ENCODE measurements at regions not wholly inside any gene's neighbourhood (a gene's known extent, or its start where the extent isn't known, plus 50 kb on each side); places are given as distances from the start of the nearest gene placed in this dataset.

- Histone ChIP-seq H3K9me3 (ENCODE audit: control insufficient read depth in 2 of 3, insufficient read depth in 1 of 3, low read length in 3 of 3) (no peaks in the 10 kb centered on the region), H3K27me3 (ENCODE audit: control insufficient read depth, insufficient read depth, low read length) (no peaks in the 10 kb centered on the region), H3K4me1 (ENCODE audit: control insufficient read depth in 2 of 3, insufficient read depth in 2 of 3, low read depth in 1 of 3, low read length in 3 of 3) (no peaks in the 10 kb centered on the region), H3K27ac (ENCODE audit: low read depth in 2 of 2, low read length in 2 of 2) (no peak overlapping the region), H3K36me3 (ENCODE audit: control insufficient read depth in 2 of 3, insufficient read depth in 3 of 3, low read length in 3 of 3) (no peaks in the 10 kb centered on the region), H3K4me3 (ENCODE audit: low read length in 3 of 3) (no peak overlapping the region), H3K9ac (ENCODE audit: low read length in 3 of 3) (no peak overlapping the region)
- intact Hi-C loops (cut with DNase I): no loop called here
- FAIRE-seq (no peak), DNase-seq (peak in 3 of 5 donors; percentile 54 to 67 (median 61))
- no peak for TF ChIP-seq CTCF (IDR thresholded peaks at IDR 0.05; ENCODE audit: borderline replicate concordance, extremely low read depth, insufficient read depth)
Observed at GRCh38 chr16:48829336-48830310, 219.6 kb upstream of the N4BP1 start.

GRCh38 chr16:48824271-48824670 is 214.3 kb upstream of the N4BP1 start:
- no peak for FAIRE-seq
- no peaks in the 10 kb centered on the region for H3K36me3 ChIP-seq (ENCODE audit: control insufficient read depth in 2 of 3, insufficient read depth in 3 of 3, low read length in 3 of 3)
- no peaks in the 10 kb centered on the region for H3K9me3 ChIP-seq (ENCODE audit: control insufficient read depth in 2 of 3, insufficient read depth in 1 of 3, low read length in 3 of 3)
- intact Hi-C loops (cut with DNase I): no loop called here
- no peak overlapping the region for H3K4me3 ChIP-seq (ENCODE audit: low read length in 3 of 3)
- DNase-seq: peak in 1 of 5 donors; percentile 14
- H3K9ac ChIP-seq (ENCODE audit: low read length in 3 of 3): no peak overlapping the region
- H3K27ac ChIP-seq (ENCODE audit: low read depth in 2 of 2, low read length in 2 of 2): no peak overlapping the region
- H3K4me1 ChIP-seq (ENCODE audit: control insufficient read depth in 2 of 3, insufficient read depth in 2 of 3, low read depth in 1 of 3, low read length in 3 of 3): no peaks in the 10 kb centered on the region
- no peaks in the 10 kb centered on the region for H3K27me3 ChIP-seq (ENCODE audit: control insufficient read depth, insufficient read depth, low read length)
- TF ChIP-seq CTCF (IDR thresholded peaks at IDR 0.05; ENCODE audit: borderline replicate concordance, extremely low read depth, insufficient read depth): no peak

GRCh38 chr16:48822431-48822830 is 212.5 kb upstream of the N4BP1 start:
- Histone ChIP-seq H3K9ac (ENCODE audit: low read length in 3 of 3) (no peak overlapping the region), H3K27ac (ENCODE audit: low read depth in 2 of 2, low read length in 2 of 2) (no peak overlapping the region), H3K4me3 (ENCODE audit: low read length in 3 of 3) (no peak overlapping the region), H3K4me1 (ENCODE audit: control insufficient read depth in 2 of 3, insufficient read depth in 2 of 3, low read depth in 1 of 3, low read length in 3 of 3) (no peaks in the 10 kb centered on the region), H3K36me3 (ENCODE audit: control insufficient read depth in 2 of 3, insufficient read depth in 3 of 3, low read length in 3 of 3) (no peaks in the 10 kb centered on the region), H3K27me3 (ENCODE audit: control insufficient read depth, insufficient read depth, low read length) (no peaks in the 10 kb centered on the region), H3K9me3 (ENCODE audit: control insufficient read depth in 2 of 3, insufficient read depth in 1 of 3, low read length in 3 of 3) (no peaks in the 10 kb centered on the region)
- DNase-seq (no peak), FAIRE-seq (no peak)
- intact Hi-C loops (cut with DNase I): no loop called here
- TF ChIP-seq CTCF (IDR thresholded peaks at IDR 0.05; ENCODE audit: borderline replicate concordance, extremely low read depth, insufficient read depth): no peak
